ENCODE measurements at regions not wholly inside any gene's neighbourhood (a gene's known extent, or its start where the extent isn't known, plus 50 kb on each side); places are given as distances from the start of the nearest gene placed in this dataset.

DNA sequence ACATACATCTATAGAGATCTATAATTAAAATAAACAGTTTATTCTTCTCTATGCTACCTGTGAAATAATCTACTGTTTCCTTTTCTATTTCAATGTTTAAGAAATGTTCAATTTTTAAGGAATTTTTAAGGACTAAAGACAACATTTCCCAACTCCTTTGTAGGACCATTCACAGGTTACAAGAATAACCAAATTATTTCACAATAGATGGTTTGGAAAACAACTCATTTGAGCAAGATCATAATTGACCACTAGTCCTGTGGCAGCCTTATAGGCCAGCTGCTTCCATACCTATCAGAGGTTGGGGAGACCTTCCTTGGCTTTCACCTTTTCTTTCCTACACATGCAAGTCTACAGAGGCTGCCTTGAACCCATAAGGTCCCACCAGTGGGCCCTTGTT, 193.7 kb downstream of the TTC39B start:
- Histone ChIP-seq H3K27ac (no peak overlapping the region), H3K36me3 (no peaks in the 10 kb centered on the region), H3K4me1 (peaks cover 20 to 21% of the 10 kb centered on the region in 2 donors), H3K4me3 (no peak overlapping the region), H3K27me3 (no peaks in the 10 kb centered on the region), H3K9me3 (no peaks in the 10 kb centered on the region)
- DNase-seq (no peak), ATAC-seq (no peak)
- in situ Hi-C loops (cut with MboI; ENCODE audit: low sequenced_read_pairs in 4 of 4) (loop anchor here in 1 of 4 donors (25.0 kb wide), 1 partner anchor 99 kb away; no protein-coding TSS in a partner anchor), intact Hi-C loops (cut with DNase I; ENCODE audit: low total_unique reads) (no loop called here)
- TF ChIP-seq POLR2A (IDR thresholded peaks at IDR 0.05) = no peak
- TF ChIP-seq, protein P1, sequence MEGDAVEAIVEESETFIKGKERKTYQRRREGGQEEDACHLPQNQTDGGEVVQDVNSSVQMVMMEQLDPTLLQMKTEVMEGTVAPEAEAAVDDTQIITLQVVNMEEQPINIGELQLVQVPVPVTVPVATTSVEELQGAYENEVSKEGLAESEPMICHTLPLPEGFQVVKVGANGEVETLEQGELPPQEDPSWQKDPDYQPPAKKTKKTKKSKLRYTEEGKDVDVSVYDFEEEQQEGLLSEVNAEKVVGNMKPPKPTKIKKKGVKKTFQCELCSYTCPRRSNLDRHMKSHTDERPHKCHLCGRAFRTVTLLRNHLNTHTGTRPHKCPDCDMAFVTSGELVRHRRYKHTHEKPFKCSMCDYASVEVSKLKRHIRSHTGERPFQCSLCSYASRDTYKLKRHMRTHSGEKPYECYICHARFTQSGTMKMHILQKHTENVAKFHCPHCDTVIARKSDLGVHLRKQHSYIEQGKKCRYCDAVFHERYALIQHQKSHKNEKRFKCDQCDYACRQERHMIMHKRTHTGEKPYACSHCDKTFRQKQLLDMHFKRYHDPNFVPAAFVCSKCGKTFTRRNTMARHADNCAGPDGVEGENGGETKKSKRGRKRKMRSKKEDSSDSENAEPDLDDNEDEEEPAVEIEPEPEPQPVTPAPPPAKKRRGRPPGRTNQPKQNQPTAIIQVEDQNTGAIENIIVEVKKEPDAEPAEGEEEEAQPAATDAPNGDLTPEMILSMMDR (IDR thresholded peaks at IDR 0.05 in 4 of 5, conservative IDR thresholded peaks at IDR 0.05 in 1 of 5) = no peak

DNA sequence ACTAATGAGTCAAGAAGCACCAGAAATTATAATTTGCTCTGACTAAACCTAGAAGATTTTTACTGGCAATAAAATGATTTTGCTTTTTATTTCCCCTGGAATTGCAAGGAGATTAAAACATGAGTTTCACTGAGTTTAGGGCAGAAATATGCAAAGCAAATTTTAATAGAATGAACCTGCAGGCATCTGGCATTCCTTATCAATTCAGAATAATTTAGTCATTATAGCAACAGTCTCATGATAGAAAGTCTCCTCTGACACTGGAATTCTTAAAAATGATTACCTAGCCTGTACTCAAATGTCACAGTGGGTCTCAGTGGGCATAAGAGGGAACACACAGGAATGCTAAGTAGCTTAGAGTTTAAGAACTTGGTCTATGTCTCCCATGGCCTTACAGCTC, 195.9 kb downstream of the TTC39B start:
- in situ Hi-C loops (cut with MboI; ENCODE audit: low sequenced_read_pairs in 4 of 4) = loop anchor here in 1 of 4 donors (25.0 kb wide), 1 partner anchor 101 kb away; no protein-coding TSS in a partner anchor
- no peaks in the 10 kb centered on the region for H3K36me3 ChIP-seq
- intact Hi-C loops (cut with DNase I; ENCODE audit: low total_unique reads) = no loop called here

DNA sequence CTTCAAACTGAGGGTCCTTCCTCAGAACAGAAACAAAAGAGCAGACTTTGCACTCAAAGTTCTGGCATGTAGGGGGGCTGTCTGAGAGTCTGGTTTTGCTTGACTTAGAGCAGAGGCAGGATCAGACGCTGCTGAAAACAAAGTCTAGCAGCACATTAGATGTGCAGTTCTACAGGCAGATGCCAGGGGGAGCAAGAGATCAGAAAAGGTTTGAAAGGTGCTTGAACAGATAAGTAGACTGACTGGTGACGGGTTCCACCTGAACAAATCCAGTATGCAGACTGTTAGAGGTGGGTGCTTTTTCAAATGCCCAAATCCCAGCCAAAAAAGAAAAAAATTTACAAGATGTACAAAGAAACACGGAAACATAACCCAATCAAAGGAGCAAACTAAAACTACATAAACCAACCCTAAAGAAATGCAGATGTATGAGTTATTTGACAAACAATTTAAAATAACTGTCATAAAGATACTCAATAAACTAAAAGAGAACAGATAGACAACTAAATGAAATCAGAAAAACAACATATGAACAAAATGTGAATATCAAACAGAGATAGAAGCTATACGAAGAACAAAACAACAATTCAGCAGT, 194.7 kb upstream of the FREM1 start:
- Histone ChIP-seq H3K27me3 (no peaks in the 10 kb centered on the region), H3K27ac (no peak overlapping the region), H3K4me3 (no peak overlapping the region), H3K4me1 (no peaks in the 10 kb centered on the region), H3K36me3 (no peaks in the 10 kb centered on the region), H3K9me3 (peaks cover 0 to 6% (median 0%) of the 10 kb centered on the region in 3 donors)
- intact Hi-C loops (cut with DNase I; ENCODE audit: low total_unique reads) (loop anchor here (1.0 to 2.0 kb wide), 2 partner anchors 30 to 38 kb away; no protein-coding TSS in a partner anchor), in situ Hi-C loops (cut with MboI; ENCODE audit: low sequenced_read_pairs in 4 of 4) (loop anchor here in 3 of 4 donors (5.0 to 25.0 kb wide), 2 partner anchors 32 to 107 kb away; no protein-coding TSS in a partner anchor)
- no peak for TF ChIP-seq POLR2A (IDR thresholded peaks at IDR 0.05)
- TF ChIP-seq, protein P1 (IDR thresholded peaks at IDR 0.05 in 4 of 5, conservative IDR thresholded peaks at IDR 0.05 in 1 of 5) = peak; percentile 57 to 77 (median 75)
- DNase-seq = peak in 1 of 2 donors; percentile 8
- ATAC-seq = peak; percentile 73 to 84

More for the DNA sequence above, 195.9 kb downstream of the TTC39B start:
- ATAC-seq (no peak), DNase-seq (no peak)
- no peak overlapping the region for H3K27ac ChIP-seq
- peaks cover 7 to 10% of the 10 kb centered on the region in 2 donors for H3K4me1 ChIP-seq
- H3K27me3 ChIP-seq = no peaks in the 10 kb centered on the region
- TF ChIP-seq, protein P1 (IDR thresholded peaks at IDR 0.05 in 4 of 5, conservative IDR thresholded peaks at IDR 0.05 in 1 of 5) = no peak
- no peak for TF ChIP-seq POLR2A (IDR thresholded peaks at IDR 0.05)
- peaks cover 0 to 6% (median 0%) of the 10 kb centered on the region in 3 donors for H3K9me3 ChIP-seq
- H3K4me3 ChIP-seq = no peak overlapping the region

GRCh38 chr9:15103290-15103689, 193.1 kb upstream of the FREM1 start:
- no peaks in the 10 kb centered on the region for H3K36me3 ChIP-seq
- intact Hi-C loops (cut with DNase I; ENCODE audit: low total_unique reads) (no loop called here), in situ Hi-C loops (cut with MboI; ENCODE audit: low sequenced_read_pairs in 4 of 4) (loop anchor here in 3 of 4 donors (5.0 to 25.0 kb wide), 2 partner anchors 34 to 109 kb away; no protein-coding TSS in a partner anchor)
- H3K4me3 ChIP-seq = no peak overlapping the region
- ATAC-seq (no peak), DNase-seq (no peak)
- peaks cover 0 to 6% (median 0%) of the 10 kb centered on the region in 3 donors for H3K9me3 ChIP-seq
- H3K27ac ChIP-seq = no peak overlapping the region
- H3K4me1 ChIP-seq = no peaks in the 10 kb centered on the region
- no peaks in the 10 kb centered on the region for H3K27me3 ChIP-seq
- TF ChIP-seq POLR2A (IDR thresholded peaks at IDR 0.05) = no peak

GRCh38 chr9:15101095-15101494, 190.9 kb upstream of the FREM1 start:
- Histone ChIP-seq H3K27me3 (no peaks in the 10 kb centered on the region), H3K36me3 (no peaks in the 10 kb centered on the region), H3K27ac (no peak overlapping the region), H3K9me3 (no peaks in the 10 kb centered on the region), H3K4me1 (no peaks in the 10 kb centered on the region), H3K4me3 (no peak overlapping the region)
- ATAC-seq (no peak), DNase-seq (no peak)
- intact Hi-C loops (cut with DNase I; ENCODE audit: low total_unique reads) (no loop called here), in situ Hi-C loops (cut with MboI; ENCODE audit: low sequenced_read_pairs in 4 of 4) (loop anchor here in 3 of 4 donors (5.0 to 25.0 kb wide), 2 partner anchors 36 to 111 kb away; no protein-coding TSS in a partner anchor)
- TF ChIP-seq POLR2A (IDR thresholded peaks at IDR 0.05) = no peak
- TF ChIP-seq, protein P1 (IDR thresholded peaks at IDR 0.05 in 4 of 5, conservative IDR thresholded peaks at IDR 0.05 in 1 of 5) = no peak
